ENCODE measurements at regions not wholly inside any gene's neighbourhood (a gene's known extent, or its start where the extent isn't known, plus 50 kb on each side); places are given as distances from the start of the nearest gene placed in this dataset.

GRCh38 chr1:106121728-106122127, 934.7 kb upstream of the PRMT6 start:
- H3K4me3 ChIP-seq, result no peak overlapping the region
- H3K4me1 ChIP-seq, result no peaks in the 10 kb centered on the region
- no peak for TF ChIP-seq CTCF (IDR thresholded peaks at IDR 0.05)
- H3K9me3 ChIP-seq, result no peaks in the 10 kb centered on the region
- DNase-seq (ENCODE audit: low spot score), result no peak
- H3K27me3 ChIP-seq, result no peaks in the 10 kb centered on the region
- H3K36me3 ChIP-seq, result no peaks in the 10 kb centered on the region
- no peak overlapping the region for H3K27ac ChIP-seq

DNA sequence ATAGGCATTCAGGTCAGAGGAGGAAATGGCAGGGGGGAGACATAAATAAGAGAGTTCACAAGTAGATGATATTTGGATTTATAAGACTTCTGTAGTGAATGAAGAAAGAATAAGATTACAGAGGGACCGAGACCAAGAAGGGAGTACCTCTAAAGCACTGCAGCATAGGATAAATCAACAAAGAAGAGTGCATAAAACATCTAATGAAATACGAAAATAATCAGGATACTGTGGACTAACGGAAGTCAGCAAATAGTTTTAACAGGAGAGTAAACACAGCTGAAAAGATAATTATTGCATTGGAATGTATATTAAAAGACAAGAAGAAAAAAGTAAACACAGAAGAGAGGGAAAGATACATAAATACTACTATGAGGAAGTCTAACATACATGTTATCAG, 921.9 kb upstream of the PRMT6 start:
- no peaks in the 10 kb centered on the region for H3K27me3 ChIP-seq
- no peak for TF ChIP-seq CTCF (IDR thresholded peaks at IDR 0.05)

DNA sequence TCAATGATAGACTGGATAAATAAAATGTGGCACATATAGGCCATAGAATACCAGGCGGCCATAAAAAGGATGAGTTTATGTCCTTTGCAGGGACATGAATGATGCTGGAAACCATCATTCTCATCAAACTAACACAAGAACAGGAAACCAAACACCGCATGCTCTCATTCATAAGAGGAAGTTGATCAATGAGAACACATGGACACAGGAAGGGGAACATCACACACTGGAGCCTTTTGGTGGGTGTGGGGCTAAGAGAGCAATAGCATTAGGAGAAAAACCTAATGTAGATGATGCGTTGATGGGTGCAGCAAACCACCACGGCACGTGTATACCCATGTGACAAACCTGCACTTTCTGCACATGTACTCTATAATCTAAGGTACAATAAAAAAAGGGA, 883.4 kb upstream of the PRMT6 start:
- Histone ChIP-seq H3K4me1 (no peaks in the 10 kb centered on the region), H3K4me3 (no peak overlapping the region), H3K36me3 (no peaks in the 10 kb centered on the region), H3K27me3 (no peaks in the 10 kb centered on the region), H3K9me3 (peaks cover 0 to 5% of the 10 kb centered on the region in 2 donors), H3K27ac (no peak overlapping the region)
- TF ChIP-seq CTCF (IDR thresholded peaks at IDR 0.05), result no peak
- no peak for DNase-seq (ENCODE audit: low spot score)

More for the DNA sequence above, 921.9 kb upstream of the PRMT6 start:
- no peaks in the 10 kb centered on the region for H3K9me3 ChIP-seq
- no peaks in the 10 kb centered on the region for H3K36me3 ChIP-seq
- H3K4me3 ChIP-seq, result no peak overlapping the region
- no peaks in the 10 kb centered on the region for H3K4me1 ChIP-seq
- no peak overlapping the region for H3K27ac ChIP-seq
- no peak for DNase-seq (ENCODE audit: low spot score)

- TF ChIP-seq CTCF (IDR thresholded peaks at IDR 0.05), result no peak
- H3K27ac ChIP-seq, result no peak overlapping the region
- H3K4me3 ChIP-seq, result no peak overlapping the region
- peaks cover 0 to 19% of the 10 kb centered on the region in 2 donors for H3K9me3 ChIP-seq
- no peaks in the 10 kb centered on the region for H3K36me3 ChIP-seq
- DNase-seq (ENCODE audit: low spot score), result no peak
- H3K27me3 ChIP-seq, result no peaks in the 10 kb centered on the region
- no peaks in the 10 kb centered on the region for H3K4me1 ChIP-seq
Observed at GRCh38 chr1:106178791-106179190, 877.7 kb upstream of the PRMT6 start.

DNA sequence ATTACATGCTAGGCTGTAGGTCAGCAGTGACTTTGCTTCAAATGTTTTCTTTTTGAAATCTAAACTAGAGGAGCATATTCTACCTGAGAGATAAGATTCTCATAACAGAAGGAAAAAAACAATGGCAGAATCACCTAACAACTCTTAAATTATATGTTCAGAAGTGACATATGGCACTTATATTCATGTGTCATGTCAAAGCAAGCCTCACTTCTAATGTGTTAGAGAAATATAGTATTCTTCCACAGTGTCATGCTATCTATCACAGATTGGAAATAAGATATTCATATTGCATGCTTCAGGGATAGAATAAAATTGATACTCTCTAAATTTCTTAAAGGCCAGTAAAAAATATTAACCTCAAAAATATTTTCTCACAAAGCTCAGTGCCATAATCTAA, 874.6 kb upstream of the PRMT6 start:
- Histone ChIP-seq H3K9me3 (peaks cover 0 to 14% of the 10 kb centered on the region in 2 donors), H3K27me3 (no peaks in the 10 kb centered on the region), H3K4me1 (no peaks in the 10 kb centered on the region), H3K27ac (no peak overlapping the region), H3K4me3 (no peak overlapping the region), H3K36me3 (no peaks in the 10 kb centered on the region)
- TF ChIP-seq CTCF (IDR thresholded peaks at IDR 0.05), result no peak
- no peak for DNase-seq (ENCODE audit: low spot score)

- TF ChIP-seq CTCF (IDR thresholded peaks at IDR 0.05), result no peak
- H3K27me3 ChIP-seq, result no peaks in the 10 kb centered on the region
- no peaks in the 10 kb centered on the region for H3K36me3 ChIP-seq
Observed at GRCh38 chr1:106185089-106185488, 871.4 kb upstream of the PRMT6 start.

More at GRCh38 chr1:106185089-106185488, 871.4 kb upstream of the PRMT6 start:
- Histone ChIP-seq H3K4me3 (no peak overlapping the region), H3K27ac (no peak overlapping the region), H3K9me3 (peaks cover 0 to 10% of the 10 kb centered on the region in 2 donors), H3K4me1 (no peaks in the 10 kb centered on the region)
- no peak for DNase-seq (ENCODE audit: low spot score)

Data from right atrium auricular region (tissue), 2 donors.